Hippocampal formation (tissue), 2 donors: ENCODE measurements at regions not wholly inside any gene's neighbourhood (a gene's known extent, or its start where the extent isn't known, plus 50 kb on each side); places are given as distances from the start of the nearest gene placed in this dataset.
A peak's percentile ranks its signal among the peaks of the same experiment; 100 is the strongest.
"Not testable (repeated sequence)": the region's sequence is repeated elsewhere in the genome, so short reads cannot be mapped to it uniquely, and the experiment has no call there.

Experiments used
- DNase-seq, 2 donors: peaks; one replicate each; lab custom pipeline; 2025; lab: John Stamatoyannopoulos, UW

- DNase-seq: no peak
Observed at GRCh38 chr5:60517850-60518249, 182.1 kb downstream of the DEPDC1B start.

- no peak for DNase-seq
Observed at GRCh38 chr5:60517094-60517694, 182.8 kb downstream of the DEPDC1B start.

- no peak for DNase-seq
Observed at GRCh38 chr5:60516688-60517087, 183.3 kb downstream of the DEPDC1B start.

GRCh38 chr5:60514152-60514551 is 185.8 kb downstream of the DEPDC1B start:
- no peak for DNase-seq

- no peak for DNase-seq
Observed at GRCh38 chr5:60512117-60512516, 187.8 kb downstream of the DEPDC1B start.

- no peak for DNase-seq
Observed at GRCh38 chr5:60510663-60511062, 189.3 kb downstream of the DEPDC1B start.

GRCh38 chr5:60510049-60510448 is 189.9 kb downstream of the DEPDC1B start:
- peak in 1 of 2 donors; percentile 31 for DNase-seq

GRCh38 chr5:60509519-60509918 is 190.4 kb downstream of the DEPDC1B start:
- no peak for DNase-seq

- DNase-seq: no peak
Observed at GRCh38 chr5:60507687-60508086, 192.3 kb downstream of the DEPDC1B start.

- peak in 1 of 2 donors; percentile 45 for DNase-seq
Observed at GRCh38 chr5:60505373-60506171, 194.4 kb downstream of the DEPDC1B start.

- no peak for DNase-seq
Observed at GRCh38 chr5:60504342-60504741, 195.6 kb downstream of the DEPDC1B start.

- DNase-seq: no peak
Observed at GRCh38 chr5:60503771-60504170, 196.2 kb downstream of the DEPDC1B start.

- DNase-seq: no peak
Observed at GRCh38 chr5:60497706-60498500, 202.1 kb downstream of the DEPDC1B start.

- DNase-seq: peak; percentile 18 to 66
Observed at GRCh38 chr5:60495644-60496520, 204.1 kb downstream of the DEPDC1B start.

GRCh38 chr5:60494635-60495034 is 205.3 kb downstream of the DEPDC1B start:
- DNase-seq: no peak

- no peak for DNase-seq
Observed at GRCh38 chr5:60494144-60494543, 205.8 kb downstream of the DEPDC1B start.

- DNase-seq: no peak
Observed at GRCh38 chr5:60493372-60493771, 206.6 kb downstream of the DEPDC1B start.

- DNase-seq: no peak
Observed at GRCh38 chr5:60492958-60493357, 207.0 kb downstream of the DEPDC1B start.

- DNase-seq: not testable (repeated sequence)
Observed at GRCh38 chr5:60492358-60492757, 207.6 kb downstream of the DEPDC1B start.

GRCh38 chr5:60490597-60491166 is 209.3 kb downstream of the DEPDC1B start:
- DNase-seq: no peak

- no peak for DNase-seq
Observed at GRCh38 chr5:60489856-60490255, 210.1 kb downstream of the DEPDC1B start.
